Activated CD4-positive, alpha-beta T cell treated with anti-CD3 and anti-CD28 coated beads for 36 hours (primary cell): ENCODE measurements at regions not wholly inside any gene's neighbourhood (a gene's known extent, or its start where the extent isn't known, plus 50 kb on each side); places are given as distances from the start of the nearest gene placed in this dataset.

Source experiments
- ATAC-seq: fragments of 200-7000 bp; cut with Tn5 transposase; one replicate; pipeline ENCODE4 v1.10.0; 2021; ENCODE audit warnings: mild to moderate bottlenecking, moderate library complexity
- CTCF ChIA-PET: fragments of 350-600 bp; sonication (Branson Sonifier 250); formaldehyde crosslinking; loops from one replicate; lab custom pipeline; 2021; ENCODE audit warnings: antibody characterized with exemption; lab: Charles Lee
- POLR2A ChIA-PET: fragments of 350-600 bp; sonication (Branson Sonifier 250); formaldehyde crosslinking; loops from one replicate; lab custom pipeline; 2021; ENCODE audit warnings: antibody characterized with exemption, inconsistent platforms; lab: Charles Lee
- DNase-seq: peaks from one replicate; pipeline ENCODE4 v3.0.0-alpha.2; 2020
- H3K27ac Mint-ChIP-seq: one replicate; pipeline ENCODE4 v1.8.0; 2021; ENCODE audit warnings: mixed read lengths
- H3K27me3 Mint-ChIP-seq: one replicate; pipeline ENCODE4 v1.8.0; 2021; ENCODE audit warnings: mixed read lengths
- H3K36me3 Mint-ChIP-seq: one replicate; pipeline ENCODE4 v1.8.0; 2021; ENCODE audit warnings: low read depth, mixed read lengths
- H3K4me1 Mint-ChIP-seq: one replicate; pipeline ENCODE4 v1.8.0; 2021; ENCODE audit warnings: mixed read lengths
- H3K4me3 Mint-ChIP-seq: one replicate; pipeline ENCODE4 v1.8.0; 2021; ENCODE audit warnings: mild to moderate bottlenecking, moderate library complexity, mixed read lengths
- H3K9me3 Mint-ChIP-seq: one replicate; pipeline ENCODE4 v1.8.0; 2021; ENCODE audit warnings: low read depth, mixed read lengths
- intact Hi-C, 2 experiments: fragments of 100-400 bp; cut with DNase I in 1 of 2; cut with micrococcal nuclease in 1 of 2; formaldehyde crosslinking; loops; one replicate each; pipeline versions ENCODE4 v1.14.2 to v1.15.1; 2022 to 2024; cut with DNase I, micrococcal nuclease

DNA sequence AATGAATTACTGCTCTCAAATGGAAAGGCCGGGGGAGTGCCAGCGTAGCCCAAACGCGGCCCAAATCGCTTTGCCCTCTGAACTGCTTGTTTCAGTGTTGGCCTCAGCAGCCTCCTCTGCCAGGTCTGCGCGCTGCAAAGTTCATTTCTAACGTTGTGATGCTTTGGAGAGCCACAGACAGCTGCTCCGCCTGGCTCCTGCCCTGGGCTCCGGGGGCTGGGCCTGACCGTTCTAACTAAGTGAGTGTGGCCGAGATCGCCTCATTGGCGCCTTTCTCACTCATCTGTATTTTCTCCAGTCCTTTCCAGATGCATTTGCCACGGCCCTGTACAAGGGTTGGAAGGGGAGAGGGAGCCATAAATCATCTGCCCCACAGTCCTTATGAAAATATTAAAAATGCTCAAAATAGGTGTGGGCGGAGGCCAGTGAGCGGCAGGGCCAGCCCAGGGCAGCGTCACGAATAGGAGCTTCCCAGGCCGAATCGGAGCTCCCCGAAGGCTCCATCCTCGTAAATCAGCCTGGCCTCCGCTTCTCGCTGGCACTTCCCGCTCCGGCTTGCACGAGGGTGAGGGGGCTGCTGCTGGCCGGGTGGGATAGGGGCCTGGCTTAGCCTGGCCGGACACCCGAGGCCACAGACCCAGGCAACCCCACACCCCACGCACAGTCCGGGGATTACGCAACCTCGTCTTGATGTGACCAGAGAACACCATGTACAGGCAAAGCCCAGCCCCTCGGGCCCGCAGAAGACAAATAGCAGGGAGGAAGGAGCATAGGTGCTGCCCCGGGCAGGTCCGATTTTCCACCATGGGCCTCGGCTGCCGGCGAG, 196.6 kb upstream of the DIO3 start:
- Mint-ChIP-seq H3K27ac (no peak overlapping the region), H3K4me1 (no peaks in the 10 kb centered on the region), H3K36me3 (no peaks in the 10 kb centered on the region), H3K27me3 (peaks cover 13% of the 10 kb centered on the region), H3K4me3 (no peak overlapping the region), H3K9me3 (no peaks in the 10 kb centered on the region)
- POLR2A ChIA-PET = no interaction called here
- ATAC-seq (no peak), DNase-seq (no peak)
- CTCF ChIA-PET = no interaction called here
- intact Hi-C loops = no loop called here

DNA sequence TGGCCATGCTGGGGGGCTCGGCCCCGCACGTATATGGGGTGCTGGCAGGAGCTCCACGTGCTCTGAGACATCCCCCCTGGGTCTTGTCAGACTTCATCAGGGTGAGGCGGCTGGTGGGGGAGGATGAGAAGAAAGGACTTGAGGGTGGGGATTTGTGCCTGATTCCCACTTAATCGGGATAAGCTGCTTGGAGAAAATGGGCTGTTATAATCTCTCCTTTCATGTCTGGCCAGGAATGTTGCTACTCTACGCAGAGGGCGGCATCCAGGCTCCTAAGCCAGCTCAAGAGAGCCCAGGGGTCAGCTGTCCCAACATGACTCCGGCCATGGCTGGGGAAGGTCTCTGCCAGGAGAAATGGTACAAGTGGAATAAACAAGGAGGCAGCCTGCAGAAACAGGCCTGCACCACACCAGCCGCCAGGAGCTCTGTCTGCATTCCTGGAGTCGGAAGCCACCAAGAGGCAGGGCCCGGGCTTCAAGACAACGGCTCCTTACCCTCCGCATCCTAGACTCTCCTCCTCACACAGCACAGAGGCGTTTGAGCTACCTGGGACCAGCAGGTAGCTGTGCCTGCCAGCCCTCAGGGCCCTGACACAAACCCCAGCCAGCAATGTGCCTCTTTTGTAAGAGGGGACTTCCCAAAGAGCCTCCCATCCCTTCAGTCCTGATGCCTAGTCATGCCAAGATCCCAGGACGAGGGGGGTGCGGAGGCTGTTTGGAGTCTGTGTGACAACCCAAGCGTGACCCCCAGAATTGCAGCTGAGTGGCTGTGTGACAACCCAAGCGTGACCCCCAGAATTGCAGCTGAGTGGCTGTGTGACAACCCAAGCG, 195.8 kb upstream of the DIO3 start:
- Mint-ChIP-seq H3K27me3 (peaks cover 13% of the 10 kb centered on the region), H3K36me3 (no peaks in the 10 kb centered on the region), H3K27ac (no peak overlapping the region), H3K4me1 (no peaks in the 10 kb centered on the region), H3K9me3 (no peaks in the 10 kb centered on the region), H3K4me3 (no peak overlapping the region)
- ChIA-PET CTCF (no interaction called here), POLR2A (no interaction called here)
- ATAC-seq (no peak), DNase-seq (no peak)
- intact Hi-C loops = no loop called here

DNA sequence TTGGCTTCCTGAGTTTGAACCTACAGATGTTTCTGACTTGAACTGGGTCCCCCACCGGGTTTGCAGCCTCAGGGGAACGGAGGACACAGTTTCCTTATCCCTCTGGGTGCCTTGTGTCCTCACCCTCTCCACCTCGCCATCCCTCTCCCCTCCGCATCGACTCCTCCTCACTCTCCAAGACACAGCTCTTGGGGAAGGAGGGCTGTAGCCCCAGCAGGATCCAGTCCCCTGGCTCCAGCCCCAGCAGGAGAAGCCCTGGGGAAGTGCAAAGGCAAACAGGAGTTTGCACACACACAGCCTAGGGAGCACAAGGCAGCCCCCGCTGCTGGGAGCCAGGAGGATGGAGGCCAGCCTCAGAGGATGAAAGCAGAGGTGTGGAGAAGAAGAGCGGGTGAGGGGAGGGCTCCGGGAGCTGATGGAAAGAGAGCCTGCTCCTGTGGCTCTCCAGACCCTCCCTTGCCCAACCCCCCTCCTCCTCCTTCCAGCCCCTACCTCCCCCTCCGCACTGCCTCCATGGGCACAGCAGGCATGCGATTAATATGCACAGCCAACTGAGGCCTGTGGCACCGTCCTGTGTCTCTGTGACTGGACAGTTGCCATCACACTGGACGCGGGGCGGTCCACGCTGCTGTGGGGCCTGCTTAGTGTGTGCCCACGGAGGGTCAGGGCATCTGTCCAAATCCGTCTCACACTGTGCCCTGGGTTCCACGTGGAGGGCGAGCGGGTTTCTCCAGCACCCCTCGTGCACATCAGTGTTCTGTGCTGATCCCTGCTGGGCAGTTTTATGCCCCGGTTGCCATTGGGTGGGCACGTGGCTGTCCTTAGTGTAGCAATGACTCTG, 193.7 kb upstream of the DIO3 start:
- intact Hi-C loops = no loop called here
- Mint-ChIP-seq H3K9me3 (no peaks in the 10 kb centered on the region), H3K36me3 (no peaks in the 10 kb centered on the region), H3K27me3 (peaks cover 10% of the 10 kb centered on the region), H3K27ac (no peak overlapping the region), H3K4me1 (no peaks in the 10 kb centered on the region), H3K4me3 (no peak overlapping the region)
- CTCF ChIA-PET = no interaction called here
- DNase-seq = no peak
- POLR2A ChIA-PET = no interaction called here
- no peak for ATAC-seq

DNA sequence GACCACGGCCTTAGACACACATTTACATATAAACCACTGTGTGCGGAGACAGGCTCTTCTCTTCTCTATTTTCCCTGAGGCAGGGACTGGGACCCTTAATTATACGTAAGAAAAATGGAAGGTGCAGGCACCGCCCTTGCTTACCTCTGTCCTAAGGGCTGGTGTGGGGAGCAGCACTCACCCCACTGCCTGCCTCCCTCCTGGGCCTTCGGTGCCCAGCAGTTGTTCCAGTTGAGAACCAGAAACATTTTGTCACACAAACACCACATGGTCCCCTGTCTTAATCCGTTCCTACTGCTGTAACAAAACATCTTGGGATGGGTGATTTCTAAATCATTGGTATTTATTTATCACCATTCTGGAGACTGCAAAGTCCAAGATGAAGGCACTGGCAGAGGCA, 192.7 kb upstream of the DIO3 start:
- intact Hi-C loops = no loop called here
- Mint-ChIP-seq H3K36me3 (no peaks in the 10 kb centered on the region), H3K27ac (no peak overlapping the region), H3K4me1 (no peaks in the 10 kb centered on the region), H3K27me3 (peaks cover 3% of the 10 kb centered on the region), H3K9me3 (no peaks in the 10 kb centered on the region), H3K4me3 (no peak overlapping the region)
- ChIA-PET CTCF (no interaction called here), POLR2A (no interaction called here)
- no peak for DNase-seq
- ATAC-seq = no peak

DNA sequence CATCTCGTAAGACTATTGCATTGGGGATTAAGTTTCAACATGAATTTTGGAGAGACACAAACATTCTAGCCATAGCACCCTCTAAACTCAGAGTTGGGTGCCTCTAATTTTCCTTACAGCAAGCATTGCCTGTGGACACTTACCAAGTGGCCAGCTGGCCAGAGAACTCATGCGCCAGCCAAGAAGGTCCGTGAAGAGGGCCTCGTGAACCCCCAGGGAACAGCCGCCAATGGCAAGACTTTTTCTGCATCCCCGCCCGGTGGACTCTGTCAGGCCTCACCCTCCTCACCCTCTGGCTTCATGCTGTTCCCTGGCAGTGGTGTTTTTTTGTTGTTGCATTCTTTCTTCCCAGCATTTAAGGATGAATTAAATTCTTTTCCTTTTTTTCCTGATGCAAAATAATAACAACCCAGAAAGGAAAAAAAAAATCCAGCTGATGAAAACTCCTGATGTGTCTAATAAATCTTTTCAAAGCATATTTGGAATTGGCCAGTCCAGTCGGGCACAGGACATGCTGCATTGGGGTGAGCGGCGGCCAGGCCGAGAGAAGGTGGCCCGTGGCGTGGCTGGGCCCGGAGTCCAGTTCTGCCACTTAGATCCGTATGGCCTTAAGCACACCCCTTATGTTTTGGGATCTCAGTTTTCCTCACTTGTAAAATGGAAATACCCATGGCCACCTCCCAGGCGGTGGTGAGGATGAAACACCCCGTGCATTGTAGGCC, 191.9 kb upstream of the DIO3 start:
- ChIA-PET CTCF (interaction anchor here (0.6 kb wide), 1 partner anchor 186 kb away, joined by 3 read pairs; no protein-coding TSS in a partner anchor), POLR2A (no interaction called here)
- Mint-ChIP-seq H3K9me3 (no peaks in the 10 kb centered on the region), H3K4me1 (no peaks in the 10 kb centered on the region), H3K36me3 (no peaks in the 10 kb centered on the region), H3K4me3 (no peak overlapping the region), H3K27me3 (peaks cover 7% of the 10 kb centered on the region), H3K27ac (no peak overlapping the region)
- intact Hi-C loops = no loop called here
- DNase-seq (no peak), ATAC-seq (no peak)

DNA sequence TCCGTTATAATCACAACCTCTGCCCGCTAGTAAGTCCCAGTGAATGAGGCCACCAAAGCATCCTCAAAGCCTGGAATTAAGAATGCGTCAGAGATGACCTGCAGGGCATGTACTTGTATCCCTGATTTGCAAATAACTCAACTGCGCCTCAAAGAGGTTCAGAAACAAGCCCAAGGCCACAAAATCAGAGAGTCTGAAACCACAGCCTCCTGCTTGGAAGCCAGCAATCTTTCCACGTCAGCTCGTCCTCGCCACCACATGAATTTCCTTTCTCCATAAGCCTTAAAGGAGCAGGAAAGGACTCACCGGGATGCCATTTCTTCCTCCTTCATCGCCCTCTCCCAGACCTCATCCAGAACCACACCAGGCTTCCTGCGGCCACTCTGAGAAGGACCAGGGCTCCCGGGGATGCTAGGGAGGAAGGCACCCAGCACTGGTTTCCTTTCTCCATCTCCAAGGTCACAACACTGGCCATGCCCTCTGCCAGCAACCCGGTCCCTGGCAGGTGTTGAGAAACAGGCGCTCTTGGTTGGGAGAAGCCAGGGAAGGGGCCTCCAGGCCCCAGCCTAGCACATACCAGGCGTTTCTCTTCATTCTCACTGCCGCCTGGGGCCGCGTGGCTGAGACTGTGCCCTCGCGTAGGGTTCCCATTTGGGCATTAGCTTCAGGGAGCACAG, 191.2 kb upstream of the DIO3 start:
- intact Hi-C loops = no loop called here
- DNase-seq (no peak), ATAC-seq (no peak)
- ChIA-PET CTCF (interaction anchor here (0.6 kb wide), 1 partner anchor 185 kb away, joined by 3 read pairs; no protein-coding TSS in a partner anchor), POLR2A (no interaction called here)
- H3K4me3 Mint-ChIP-seq = no peak overlapping the region
- no peaks in the 10 kb centered on the region for H3K4me1 Mint-ChIP-seq
- H3K9me3 Mint-ChIP-seq = no peaks in the 10 kb centered on the region
- H3K36me3 Mint-ChIP-seq = no peaks in the 10 kb centered on the region
- H3K27ac Mint-ChIP-seq = no peak overlapping the region
- H3K27me3 Mint-ChIP-seq = peaks cover 11% of the 10 kb centered on the region

DNA sequence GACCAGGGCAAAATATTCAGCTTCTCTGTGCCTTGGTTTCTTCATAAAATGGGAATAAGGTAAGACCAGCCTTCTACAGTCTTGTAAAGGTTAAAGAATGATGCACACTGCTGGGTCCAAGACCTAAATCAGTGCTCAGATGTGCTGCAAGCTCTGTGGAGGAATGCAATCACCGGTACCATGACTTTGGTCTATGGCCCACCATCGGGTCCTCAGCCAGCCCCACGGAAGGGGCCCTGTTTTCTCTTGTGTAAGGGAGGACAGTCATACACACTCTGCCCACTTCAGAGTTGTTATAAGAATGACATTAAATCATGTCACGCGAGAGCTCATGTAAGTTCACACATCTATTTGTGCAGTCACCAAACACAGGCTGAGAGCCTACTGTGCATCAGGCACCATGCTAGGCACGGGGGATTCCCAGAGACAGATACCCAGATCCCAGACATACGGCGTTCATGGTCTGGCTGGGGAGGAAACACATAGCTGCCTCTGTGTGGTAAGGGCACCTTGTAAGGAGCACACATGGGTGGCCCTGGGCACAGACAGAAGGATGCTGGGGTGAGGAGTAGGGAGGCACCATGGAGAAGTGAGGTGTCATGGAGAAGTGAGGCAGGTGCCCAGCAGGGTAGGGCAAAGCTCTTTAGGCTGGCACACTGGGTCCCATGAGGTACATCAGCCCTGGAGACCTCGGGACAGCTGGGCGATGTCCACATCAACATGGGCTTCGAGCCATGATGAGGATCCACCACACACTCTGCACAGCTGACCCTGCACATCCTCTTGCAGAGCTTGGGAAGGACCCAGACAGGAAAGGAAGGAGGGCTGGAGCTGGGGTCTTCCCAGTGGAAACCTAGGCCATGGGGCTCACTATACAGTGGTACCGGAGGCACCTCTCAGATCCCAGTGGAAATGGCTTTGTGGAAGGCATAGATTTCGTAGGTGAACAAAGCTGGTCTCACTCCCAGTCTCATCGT, 190.4 kb upstream of the DIO3 start:
- Mint-ChIP-seq H3K4me3 (no peak overlapping the region), H3K27me3 (peaks cover 17% of the 10 kb centered on the region), H3K36me3 (no peaks in the 10 kb centered on the region), H3K9me3 (no peaks in the 10 kb centered on the region), H3K4me1 (no peaks in the 10 kb centered on the region), H3K27ac (no peak overlapping the region)
- POLR2A ChIA-PET = no interaction called here
- DNase-seq (no peak), ATAC-seq (no peak)
- intact Hi-C loops = no loop called here
- CTCF ChIA-PET = no interaction called here

DNA sequence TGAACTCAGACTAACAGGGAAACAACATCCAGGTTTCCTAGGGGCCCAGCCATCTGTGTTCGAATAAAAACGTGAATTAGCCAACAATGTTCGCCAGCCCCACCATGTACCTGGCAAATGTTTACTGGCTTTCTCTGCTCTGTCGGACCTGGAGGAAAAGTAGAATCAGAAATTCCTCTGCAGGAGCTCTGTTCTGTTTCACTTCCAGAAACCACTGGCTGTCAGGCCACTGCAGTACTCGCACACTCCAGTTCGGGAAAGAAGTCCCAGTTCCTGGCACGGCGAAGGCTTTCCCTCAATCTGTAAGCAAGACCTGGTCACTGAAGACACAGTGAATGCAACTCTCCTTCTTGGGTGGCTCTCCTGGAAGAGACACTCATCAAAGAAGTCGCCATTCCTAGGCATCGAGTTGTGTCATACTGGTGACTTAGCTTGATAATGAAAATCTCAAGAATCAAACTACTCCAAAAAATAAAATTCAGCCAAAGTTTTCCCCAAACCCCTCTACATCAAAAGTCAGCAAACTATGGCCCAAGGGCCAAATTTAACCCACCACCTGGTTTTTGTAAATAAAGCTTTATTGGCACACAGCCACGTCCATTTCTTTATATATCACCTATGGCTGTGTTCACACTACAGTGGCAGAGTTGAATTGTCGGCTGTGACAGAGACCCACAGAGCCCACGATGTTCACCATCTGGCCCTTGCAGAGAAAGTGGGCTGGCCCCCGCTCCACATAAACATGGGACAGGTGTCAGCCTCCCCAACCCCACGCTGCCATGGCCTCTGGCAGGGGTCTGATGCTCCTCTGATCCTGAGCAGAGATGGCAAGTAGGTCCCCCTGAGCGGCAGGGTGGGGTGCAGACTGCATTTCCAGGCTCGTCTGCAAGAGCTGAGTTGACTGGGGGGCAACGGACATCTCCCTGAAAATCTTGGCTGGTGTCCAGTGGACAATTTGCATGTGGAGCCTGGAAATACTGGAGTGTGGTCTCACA, 189.2 kb upstream of the DIO3 start:
- intact Hi-C loops = no loop called here
- Mint-ChIP-seq H3K4me1 (no peaks in the 10 kb centered on the region), H3K9me3 (no peaks in the 10 kb centered on the region), H3K4me3 (no peak overlapping the region), H3K27me3 (peaks cover 15% of the 10 kb centered on the region), H3K27ac (no peak overlapping the region), H3K36me3 (no peaks in the 10 kb centered on the region)
- DNase-seq = no peak
- CTCF ChIA-PET = no interaction called here
- POLR2A ChIA-PET = no interaction called here
- no peak for ATAC-seq

DNA sequence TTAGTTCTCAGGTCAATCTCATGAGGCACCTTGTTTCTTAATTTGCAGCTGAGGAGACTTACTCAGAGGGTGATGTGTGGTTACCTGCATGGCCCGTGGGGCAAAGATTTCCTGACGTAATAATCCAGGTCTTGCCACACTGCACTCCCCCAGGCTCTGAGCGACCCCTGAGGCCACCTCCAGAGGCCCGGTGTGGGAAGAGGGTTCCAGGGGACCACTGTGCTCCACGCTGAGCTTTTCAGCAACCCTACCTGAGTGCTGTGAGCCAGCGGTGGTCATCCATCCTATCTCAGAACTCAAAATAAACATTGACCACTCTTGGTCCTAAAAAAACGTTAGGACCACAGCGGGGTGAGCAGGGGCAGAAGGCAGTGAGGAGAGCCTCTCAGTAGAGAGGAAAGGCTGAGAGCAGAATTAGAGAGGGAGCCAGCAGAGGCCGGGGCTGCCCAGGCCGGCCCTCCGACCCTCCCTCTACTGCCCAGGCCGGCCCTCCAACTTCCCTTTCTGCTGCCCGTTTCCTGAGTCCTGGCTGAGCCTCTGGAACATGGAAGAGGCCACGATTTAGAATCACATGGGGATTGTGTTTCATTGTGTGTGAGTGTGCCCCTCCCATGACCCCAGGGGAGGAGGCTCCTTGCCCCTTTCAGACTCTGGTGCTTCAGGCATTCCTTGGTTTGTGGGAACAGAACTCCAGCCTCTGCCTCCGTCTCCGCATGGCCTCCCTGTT, 188.2 kb upstream of the DIO3 start:
- Mint-ChIP-seq H3K36me3 (no peaks in the 10 kb centered on the region), H3K9me3 (no peaks in the 10 kb centered on the region), H3K4me1 (no peaks in the 10 kb centered on the region), H3K27ac (no peak overlapping the region), H3K27me3 (peaks cover 15% of the 10 kb centered on the region), H3K4me3 (no peak overlapping the region)
- intact Hi-C loops = no loop called here
- ChIA-PET CTCF (no interaction called here), POLR2A (no interaction called here)
- no peak for ATAC-seq
- DNase-seq = no peak
